ENCODE measurements at regions not wholly inside any gene's neighbourhood (a gene's known extent, or its start where the extent isn't known, plus 50 kb on each side); places are given as distances from the start of the nearest gene placed in this dataset.

- H2BK20ac ChIP-seq (ENCODE audit: low read depth, low read length), result peak overlapping the region; percentile 34; the same call in 1 of the 2 replicates
- no peak overlapping the region for H3K4ac ChIP-seq (ENCODE audit: low read depth, low read length)
- H2AK5ac ChIP-seq (ENCODE audit: low read depth, low read length), result no peak overlapping the region
- no peak overlapping the region for H4K91ac ChIP-seq (ENCODE audit: insufficient read depth, low read depth, low read length)
- ChIA-PET CTCF (interaction anchor here (0.7 to 0.9 kb wide), 3 partner anchors 9 to 285 kb away, joined by 3 read pairs; no protein-coding TSS in a partner anchor), POLR2A (ENCODE audit: unreplicated experiment) (no interaction called here)
- no peak overlapping the region for H2BK120ac ChIP-seq (ENCODE audit: low read depth, low read length)
- H3K27me3 ChIP-seq (ENCODE audit: control insufficient read depth, insufficient read depth, low read length), result no peaks in the 10 kb centered on the region
- H3K27ac ChIP-seq (ENCODE audit: insufficient read depth, low read length), result no peak overlapping the region
- H4K20me1 ChIP-seq (ENCODE audit: insufficient read depth, low read length), result no peaks in the 10 kb centered on the region
- no peaks in the 10 kb centered on the region for H3K4me1 ChIP-seq (ENCODE audit: control insufficient read depth, insufficient read depth, low read length)
- no peaks in the 10 kb centered on the region for H3K9me1 ChIP-seq (ENCODE audit: insufficient read depth, low read length)
- in situ Hi-C loops (cut with MboI; ENCODE audit: low sequenced_read_pairs) (no loop called here), dilution Hi-C loops (cut with HindIII; ENCODE audit: low sequenced_read_pairs, unreplicated experiment) (no loop called here), intact Hi-C loops (cut with micrococcal nuclease) (no loop called here)
- no peak for TF ChIP-seq FOS (IDR thresholded peaks at IDR 0.05; ENCODE audit: low read depth, low read length)
- no peak for TF ChIP-seq NFE2L2 (IDR thresholded peaks at IDR 0.05; ENCODE audit: low read depth, low read length)
- peak; percentile 60 for TF ChIP-seq CTCF (conservative IDR thresholded peaks at IDR 0.05; ENCODE audit: low read depth, low read length)
- TF ChIP-seq CHD1 (IDR thresholded peaks at IDR 0.05; ENCODE audit: low read depth, low read length), result no peak
- TF ChIP-seq SMC3 (IDR thresholded peaks at IDR 0.05; ENCODE audit: low read depth, low read length), result peak; percentile 54
- peak; percentile 71 for TF ChIP-seq RAD21 (IDR thresholded peaks at IDR 0.05; ENCODE audit: low read length)
- no peak overlapping the region for H3K18ac ChIP-seq (ENCODE audit: low read depth, low read length)
- WGBS, 2 experiments (ENCODE audit: extremely low coverage in 2 of 2, insufficient read length in 1 of 2), result 83% methylated on average over 1 of the region's 2 CpGs; no CpG with 5 or more reads in 1 of the 2 experiments
- no peak overlapping the region for H3K23ac ChIP-seq (ENCODE audit: low read depth, low read length)
- no TSS peak for BruUV-seq (replicated peaks)
- no peak overlapping the region for H3K9ac ChIP-seq (ENCODE audit: low read depth, low read length)
- no peak overlapping the region for H2BK15ac ChIP-seq (ENCODE audit: low read depth, low read length)
- no peak overlapping the region for H2BK5ac ChIP-seq (ENCODE audit: low read depth, low read length, poor library complexity, severe bottlenecking)
- peak; percentile 52 for DNase-seq
- no peak overlapping the region for H2AK9ac ChIP-seq (replicated peaks; ENCODE audit: low read depth, low read length, poor library complexity)
- H3K36me3 ChIP-seq (ENCODE audit: control insufficient read depth, insufficient read depth, low read length), result no peaks in the 10 kb centered on the region
- no peak overlapping the region for H3K4me3 ChIP-seq (ENCODE audit: insufficient read depth, low read depth, low read length)
- no peaks in the 10 kb centered on the region for H3K79me1 ChIP-seq (ENCODE audit: low read depth in 1 of 2, low read length in 2 of 2)
- H3K14ac ChIP-seq (replicated peaks; ENCODE audit: low read depth, low read length), result no peak overlapping the region
- ATAC-seq (ENCODE audit: low read depth), result no peak
- no peak overlapping the region for H2AFZ ChIP-seq (replicated peaks; ENCODE audit: low read length, poor library complexity)
- H4K5ac ChIP-seq (ENCODE audit: low read depth, low read length), result no peak overlapping the region
- H3K4me2 ChIP-seq (ENCODE audit: low read depth, low read length), result no peak overlapping the region
- H3K9me3 ChIP-seq (ENCODE audit: control insufficient read depth, insufficient read depth, low read length), result no peaks in the 10 kb centered on the region
- no peak overlapping the region for H3K56ac ChIP-seq (ENCODE audit: extremely low read depth, insufficient read depth, low read length)
- H4K8ac ChIP-seq (ENCODE audit: low read depth in 2 of 2, low read length in 2 of 2), result no peak overlapping the region
Measured at GRCh38 chr9:22813529-22813928, 366.9 kb downstream of the DMRTA1 start.

Measured in IMR-90 (cell line).